ENCODE measurements at regions not wholly inside any gene's neighbourhood (a gene's known extent, or its start where the extent isn't known, plus 50 kb on each side); places are given as distances from the start of the nearest gene placed in this dataset.
"Not testable (repeated sequence)": the region's sequence is repeated elsewhere in the genome, so short reads cannot be mapped to it uniquely, and the experiment has no call there.

GRCh38 chr22:16417498-16417897 lies 175.1 kb downstream of the CCT8L2 start:
- not testable (repeated sequence) for TF ChIP-seq CTCF (tag by site-specific recombination; IDR thresholded peaks at IDR 0.05); ZNF510 (tag by site-specific recombination; IDR thresholded peaks at IDR 0.05; ENCODE audit: insufficient replicate concordance); HOXA7 (CRISPR knock-in tag; IDR thresholded peaks at IDR 0.05; ENCODE audit: borderline replicate concordance); ZNF24 (tag by site-specific recombination; IDR thresholded peaks at IDR 0.05); PBX3 (CRISPR knock-in tag; IDR thresholded peaks at IDR 0.05); ZFP3 (tag by site-specific recombination; IDR thresholded peaks at IDR 0.05; ENCODE audit: low read depth); ZNF558 (tag by site-specific recombination; IDR thresholded peaks at IDR 0.05); ZNF544 (tag by site-specific recombination; IDR thresholded peaks at IDR 0.05); BCL11B (tag by site-specific recombination; IDR thresholded peaks at IDR 0.05; ENCODE audit: low read depth); ZNF19 (tag by site-specific recombination; IDR thresholded peaks at IDR 0.05; ENCODE audit: low read depth); KLF16 (tag by site-specific recombination; IDR thresholded peaks at IDR 0.05); ZNF274 (IDR thresholded peaks at IDR 0.05; ENCODE audit: low read length); ZNF274 (tag by site-specific recombination; IDR thresholded peaks at IDR 0.05; ENCODE audit: borderline replicate concordance)
- TF ChIP-seq, protein P1, sequence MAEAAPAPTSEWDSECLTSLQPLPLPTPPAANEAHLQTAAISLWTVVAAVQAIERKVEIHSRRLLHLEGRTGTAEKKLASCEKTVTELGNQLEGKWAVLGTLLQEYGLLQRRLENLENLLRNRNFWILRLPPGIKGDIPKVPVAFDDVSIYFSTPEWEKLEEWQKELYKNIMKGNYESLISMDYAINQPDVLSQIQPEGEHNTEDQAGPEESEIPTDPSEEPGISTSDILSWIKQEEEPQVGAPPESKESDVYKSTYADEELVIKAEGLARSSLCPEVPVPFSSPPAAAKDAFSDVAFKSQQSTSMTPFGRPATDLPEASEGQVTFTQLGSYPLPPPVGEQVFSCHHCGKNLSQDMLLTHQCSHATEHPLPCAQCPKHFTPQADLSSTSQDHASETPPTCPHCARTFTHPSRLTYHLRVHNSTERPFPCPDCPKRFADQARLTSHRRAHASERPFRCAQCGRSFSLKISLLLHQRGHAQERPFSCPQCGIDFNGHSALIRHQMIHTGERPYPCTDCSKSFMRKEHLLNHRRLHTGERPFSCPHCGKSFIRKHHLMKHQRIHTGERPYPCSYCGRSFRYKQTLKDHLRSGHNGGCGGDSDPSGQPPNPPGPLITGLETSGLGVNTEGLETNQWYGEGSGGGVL (tag by site-specific recombination; IDR thresholded peaks at IDR 0.05), result not testable (repeated sequence)

Data from HEK293 (cell line).